GM21786 (cell line): ENCODE measurements at regions not wholly inside any gene's neighbourhood (a gene's known extent, or its start where the extent isn't known, plus 50 kb on each side); places are given as distances from the start of the nearest gene placed in this dataset.
"Not testable (repeated sequence)": the region's sequence is repeated elsewhere in the genome, so short reads cannot be mapped to it uniquely, and the experiment has no call there.

Experiments
- ATAC-seq: cut with Tn5 transposase; IDR thresholded peaks from one replicate; pipeline ENCODE4 v1.9.1; 2021; ENCODE audit not compliant: unreplicated experiment

DNA sequence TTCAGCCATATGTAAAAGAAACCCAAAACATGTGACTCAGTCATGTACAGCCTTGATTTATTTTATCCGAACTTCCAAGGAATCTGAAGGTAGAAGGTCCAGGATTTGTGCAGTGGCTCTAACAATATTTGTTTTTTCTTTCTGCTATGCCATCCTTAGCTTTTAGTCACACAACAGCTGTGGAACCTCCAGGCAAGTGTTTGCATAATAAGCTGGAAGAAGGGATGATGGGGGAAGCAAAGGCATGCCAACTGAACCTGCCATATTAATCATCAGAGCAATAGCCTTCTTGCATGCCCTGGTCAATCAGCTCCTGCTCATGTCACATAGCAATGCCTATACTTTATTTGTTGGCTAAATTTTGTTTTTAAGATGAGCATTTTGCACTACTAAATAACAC, 444.7 kb upstream of the ARPP21 start:
- no peak for ATAC-seq

DNA sequence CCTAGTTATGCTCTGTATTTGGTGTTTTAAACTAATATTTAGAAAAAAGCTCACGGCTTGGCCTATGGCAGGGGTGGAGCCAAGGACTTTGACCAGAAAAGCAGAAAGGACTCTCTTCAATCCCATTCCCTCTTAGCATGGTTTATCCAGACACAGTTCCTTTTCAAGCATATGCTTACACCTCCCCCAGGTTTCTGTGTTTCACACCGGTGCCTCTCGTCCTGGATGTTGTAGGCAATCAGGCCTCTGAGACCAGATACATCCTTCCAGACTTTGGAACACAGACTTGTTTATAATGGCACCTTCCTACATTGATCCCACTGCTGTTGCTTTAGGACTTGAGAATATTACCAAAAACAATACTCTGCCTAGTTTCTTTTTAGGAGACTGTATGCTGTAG, 440.5 kb upstream of the ARPP21 start:
- ATAC-seq = no peak

DNA sequence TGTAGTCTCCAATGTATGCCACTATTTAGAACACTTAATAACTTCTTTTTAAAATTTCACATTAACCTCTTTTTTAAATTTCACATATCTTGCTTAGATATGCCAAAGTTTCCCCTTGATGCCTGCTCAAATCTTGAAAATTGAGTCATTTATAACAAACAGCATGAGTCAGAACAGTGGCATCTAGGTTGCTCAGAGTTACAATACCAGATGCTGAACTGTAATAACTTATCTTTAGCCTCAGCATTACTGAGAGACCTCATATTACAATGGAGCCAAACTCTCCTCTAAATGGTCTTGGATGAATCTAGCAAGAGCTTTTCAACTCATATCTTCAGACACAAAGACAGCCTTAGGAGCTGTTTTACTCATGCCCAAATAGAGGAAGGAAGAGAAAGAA, 439.3 kb upstream of the ARPP21 start:
- ATAC-seq = no peak

DNA sequence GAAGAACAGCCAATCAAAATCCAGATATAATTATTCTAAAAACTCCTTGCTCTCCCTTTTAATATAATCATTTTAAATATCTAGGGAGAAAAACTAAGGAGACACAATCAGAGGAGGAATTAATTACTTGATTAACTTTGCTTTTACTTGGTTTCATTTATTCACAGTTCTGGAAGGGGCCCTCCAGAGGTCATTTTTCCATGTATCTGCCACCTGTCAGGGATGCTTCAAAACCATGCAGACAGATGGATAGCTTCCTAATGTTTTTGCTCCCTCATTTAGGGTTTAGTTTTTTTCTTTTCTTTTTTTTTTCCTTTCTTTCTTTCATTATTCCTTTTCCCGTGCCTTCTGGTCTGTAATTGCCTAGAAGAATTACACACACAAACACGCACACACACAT, 438.1 kb upstream of the ARPP21 start:
- ATAC-seq = no peak

DNA sequence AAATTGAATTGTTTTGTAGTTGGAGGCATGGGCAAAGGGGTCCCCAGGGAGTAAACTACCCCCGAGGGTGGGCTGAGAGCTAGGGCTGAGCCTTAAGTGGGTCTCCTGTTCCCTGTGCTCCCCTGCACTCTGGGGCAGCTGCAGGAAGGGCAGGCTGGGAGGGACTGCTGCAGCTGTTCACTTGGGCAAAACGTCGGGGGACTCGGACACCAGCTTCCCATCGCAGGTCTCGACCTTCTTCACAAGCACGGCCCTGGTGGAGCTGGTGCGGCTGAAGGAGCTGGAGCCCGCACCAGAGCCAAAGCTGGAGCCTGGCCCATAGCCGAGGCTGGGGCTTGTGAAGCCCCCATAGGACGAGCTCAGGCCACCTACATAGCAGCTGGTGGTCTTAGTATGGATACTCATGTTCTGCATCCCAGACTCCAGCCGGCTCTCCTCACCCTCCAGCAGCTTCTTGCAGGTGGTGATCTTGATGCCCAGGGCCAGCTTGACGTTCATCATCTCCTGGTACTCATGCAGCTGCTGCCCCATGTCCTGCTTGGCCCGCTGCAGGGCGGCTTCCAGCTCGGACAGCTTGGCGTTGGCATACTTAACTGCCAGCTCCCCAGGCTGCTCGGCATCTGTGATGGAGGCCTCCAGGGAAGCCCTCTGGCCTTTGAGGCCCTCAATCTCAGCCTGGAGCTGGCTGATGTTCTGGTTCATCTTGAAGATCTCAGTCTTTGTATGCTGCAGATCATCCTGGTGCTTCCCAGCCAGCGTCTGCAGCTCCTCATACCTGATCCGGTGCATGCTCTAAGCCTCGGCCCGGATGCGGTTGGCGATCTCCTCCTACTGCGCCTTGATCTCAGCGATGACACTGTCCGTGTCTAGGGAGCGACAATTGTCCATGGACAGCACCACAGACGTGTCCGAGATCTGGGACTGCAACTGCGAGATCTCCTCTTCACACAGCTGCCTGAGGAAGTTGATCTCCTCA, 423.5 kb upstream of the ARPP21 start:
- ATAC-seq = no peak

DNA sequence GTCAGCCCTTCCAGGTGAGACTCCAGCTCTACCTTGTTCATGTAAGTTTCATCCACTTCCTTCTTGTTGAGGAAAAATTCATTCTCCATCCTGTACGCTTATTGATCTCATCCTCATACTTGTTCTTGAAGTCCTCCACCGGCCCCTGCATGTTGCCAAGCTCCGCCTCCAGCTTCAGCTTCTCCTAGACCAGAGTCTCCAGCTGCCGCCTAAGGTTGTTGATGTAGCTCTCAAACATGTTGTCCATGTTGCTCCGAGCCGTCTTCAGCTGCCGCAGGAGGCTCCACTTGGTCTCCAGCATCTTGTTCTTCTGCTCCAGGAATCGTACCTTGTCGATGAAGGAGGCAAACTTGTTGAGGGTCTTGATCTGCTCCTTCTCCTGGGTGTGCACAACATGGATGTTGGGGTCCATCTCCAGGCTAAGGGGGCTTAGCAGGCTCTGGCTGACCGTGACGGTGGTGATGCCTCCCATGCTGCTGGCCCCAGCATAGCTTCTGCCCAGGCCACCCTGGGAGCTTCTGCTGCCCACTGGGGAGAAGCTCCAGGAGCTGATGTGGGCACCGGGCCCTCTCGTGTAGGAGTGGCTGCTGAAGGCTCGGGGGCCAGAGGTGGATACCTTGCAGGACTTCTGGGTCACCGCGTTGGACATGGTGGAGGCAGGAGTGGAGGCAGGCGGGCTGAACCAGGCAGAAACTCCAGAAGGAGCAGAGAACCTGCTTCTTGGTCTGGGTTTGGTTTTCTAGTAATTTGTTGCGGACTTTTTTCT, 422.6 kb upstream of the ARPP21 start:
- no peak for ATAC-seq

DNA sequence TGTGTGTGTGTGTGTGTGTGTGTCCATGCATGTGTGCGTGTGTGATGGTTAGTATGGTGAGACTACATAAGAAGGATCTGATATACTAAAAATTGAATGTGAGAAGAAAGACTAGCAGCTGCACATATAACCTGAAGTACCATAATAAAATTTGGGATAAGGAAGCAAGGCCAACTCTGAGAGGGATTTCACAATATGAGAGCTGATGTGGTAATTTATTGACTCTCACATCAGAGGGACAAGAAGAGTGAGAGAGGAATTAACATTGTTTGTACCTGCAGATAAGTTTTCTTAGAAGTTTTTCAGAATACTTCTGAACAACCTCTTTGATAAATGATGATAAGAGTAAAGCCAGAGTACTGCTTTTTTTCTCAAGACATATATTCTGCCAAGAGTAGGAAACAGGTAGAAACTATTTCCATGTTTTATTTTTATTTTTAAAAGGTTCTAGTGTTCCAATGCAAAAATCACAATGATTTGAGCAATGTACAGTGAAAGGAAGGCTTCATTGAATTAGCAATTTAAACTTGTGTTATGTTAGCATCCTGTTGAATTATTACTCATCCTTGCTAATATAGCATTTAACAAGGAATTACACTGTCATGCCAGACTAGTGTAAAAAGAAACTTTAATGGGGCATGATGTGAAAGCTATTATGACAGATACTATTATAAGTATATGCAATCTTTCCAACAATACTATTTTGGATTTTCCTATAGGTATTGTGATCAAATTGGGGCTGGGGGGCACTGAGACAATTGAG, 415.5 kb upstream of the ARPP21 start:
- ATAC-seq = no peak

DNA sequence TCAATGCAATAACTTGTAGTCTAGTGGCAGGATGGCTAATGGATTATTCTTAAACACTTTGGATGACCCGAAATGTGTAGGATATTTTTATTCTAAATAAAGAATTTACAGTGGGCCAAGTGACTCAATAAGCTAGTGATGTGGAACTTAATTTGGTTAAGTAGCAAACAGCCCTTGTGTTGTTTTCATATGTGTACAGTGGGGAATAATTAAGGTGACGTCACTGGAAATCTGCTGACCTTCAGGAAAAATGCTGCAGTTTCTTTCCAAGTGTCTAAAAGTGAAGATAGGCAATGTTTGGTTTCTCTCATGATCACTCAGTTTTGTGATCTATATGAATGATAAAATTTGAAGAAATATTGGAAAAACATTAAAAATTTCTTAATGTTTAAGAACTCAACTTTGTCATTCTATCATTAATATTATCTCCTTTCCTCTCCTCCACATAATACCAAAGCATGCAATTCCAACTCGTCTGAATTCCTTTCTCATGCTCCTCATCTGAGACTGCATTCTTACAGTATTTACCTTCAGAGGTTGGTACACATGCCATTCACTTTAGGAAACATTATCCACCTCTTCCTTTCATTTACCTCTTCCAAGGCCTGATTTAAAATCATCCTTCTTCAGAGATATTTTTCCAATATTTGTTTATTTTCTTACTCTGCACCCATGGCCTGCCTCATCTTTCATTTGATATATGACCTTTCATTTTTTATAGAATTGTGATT, 414.6 kb upstream of the ARPP21 start:
- ATAC-seq = no peak

DNA sequence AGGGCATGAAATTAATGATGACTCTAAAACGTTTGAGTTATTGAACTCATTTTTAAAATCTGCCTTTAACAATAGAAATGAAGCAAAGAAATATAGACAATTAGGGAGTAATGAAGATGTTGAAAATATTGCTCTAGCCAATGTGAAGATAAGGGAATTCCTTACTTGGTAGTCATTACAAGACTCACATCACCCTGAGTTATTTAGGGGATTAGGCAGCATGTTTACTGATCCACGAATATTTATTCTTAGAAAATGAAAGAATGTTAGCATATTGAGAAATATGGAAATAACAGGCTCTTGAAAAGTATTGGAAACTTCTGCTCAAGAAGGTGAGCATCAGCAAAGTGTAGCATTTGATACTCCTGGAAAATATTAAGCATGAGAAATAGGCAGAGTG, 398.1 kb upstream of the ARPP21 start:
- ATAC-seq = no peak

DNA sequence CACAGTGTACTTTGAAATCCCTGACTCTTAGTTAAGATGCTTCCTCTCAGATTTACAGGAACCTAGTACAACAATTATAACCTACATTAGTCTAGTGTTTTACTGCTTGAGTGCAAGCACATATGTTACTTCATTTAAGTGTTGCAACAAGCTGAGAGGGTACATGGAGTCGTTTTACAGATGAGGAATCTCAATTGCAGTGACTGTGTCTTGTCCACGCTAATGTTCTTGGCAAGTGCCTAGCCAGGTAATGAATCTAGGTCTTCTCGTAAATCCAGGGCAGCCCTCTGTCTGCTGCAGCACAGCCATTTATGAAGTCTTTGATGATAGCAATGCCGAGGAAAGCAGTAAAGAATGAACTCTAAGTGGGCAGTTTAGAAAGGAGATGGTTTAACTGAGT, 384.4 kb upstream of the ARPP21 start:
- no peak for ATAC-seq

DNA sequence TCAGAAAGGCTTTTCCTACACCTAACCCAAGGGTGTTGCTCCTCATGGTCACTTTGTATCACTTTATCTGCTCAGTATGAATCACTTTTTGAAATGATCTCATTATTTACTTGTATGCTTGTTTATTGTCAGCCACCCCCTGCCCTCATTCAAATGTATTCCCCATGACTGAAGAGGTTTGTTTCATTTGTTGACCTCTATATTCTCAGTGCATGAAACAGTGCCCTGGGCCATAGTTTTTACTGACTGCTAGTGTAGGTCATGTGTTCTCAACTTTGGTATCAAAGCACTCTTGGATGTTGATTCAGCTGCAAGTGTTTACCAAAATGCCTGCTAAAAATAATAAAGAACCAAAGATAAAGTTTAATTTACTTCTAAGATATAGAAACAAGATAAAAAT, 381.7 kb upstream of the ARPP21 start:
- no peak for ATAC-seq

DNA sequence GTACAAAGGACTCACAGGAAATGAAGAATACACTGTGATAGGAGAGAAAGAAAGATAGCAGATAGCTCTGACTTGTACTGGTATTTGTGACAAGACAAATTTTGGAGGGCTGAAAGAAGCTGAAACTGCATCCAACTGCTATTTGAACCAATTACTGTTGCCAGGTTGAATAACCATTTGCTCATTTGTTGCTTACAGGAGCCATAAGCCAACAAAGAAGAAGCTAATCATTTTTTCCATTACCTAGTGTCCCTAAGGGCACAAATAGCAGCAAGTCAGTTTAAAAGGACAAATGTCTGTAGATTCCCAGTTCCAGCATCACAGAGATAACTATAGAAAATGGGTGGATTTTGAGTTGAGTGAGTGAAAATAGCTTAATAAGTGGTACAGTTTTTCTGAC, 376.9 kb upstream of the ARPP21 start:
- ATAC-seq = no peak

DNA sequence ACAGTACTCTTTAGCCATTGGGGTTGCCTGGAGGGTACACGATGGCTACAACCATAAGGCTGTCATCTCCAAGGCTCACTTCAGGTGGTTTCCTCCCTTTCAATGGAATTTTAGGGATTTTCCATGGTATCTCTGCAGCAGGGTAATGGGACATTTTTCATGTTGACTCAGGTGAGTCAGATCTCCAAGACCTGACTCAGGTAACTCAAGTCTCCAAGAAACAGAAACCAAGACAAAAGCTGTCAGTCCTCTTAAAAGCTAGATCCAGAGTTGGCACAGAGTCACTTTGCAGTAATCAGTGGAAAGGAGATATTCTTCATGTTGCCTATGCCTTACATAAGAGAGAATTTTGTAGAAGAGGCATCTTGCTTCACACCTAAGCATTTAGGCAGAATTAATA, 375.8 kb upstream of the ARPP21 start:
- ATAC-seq = no peak

DNA sequence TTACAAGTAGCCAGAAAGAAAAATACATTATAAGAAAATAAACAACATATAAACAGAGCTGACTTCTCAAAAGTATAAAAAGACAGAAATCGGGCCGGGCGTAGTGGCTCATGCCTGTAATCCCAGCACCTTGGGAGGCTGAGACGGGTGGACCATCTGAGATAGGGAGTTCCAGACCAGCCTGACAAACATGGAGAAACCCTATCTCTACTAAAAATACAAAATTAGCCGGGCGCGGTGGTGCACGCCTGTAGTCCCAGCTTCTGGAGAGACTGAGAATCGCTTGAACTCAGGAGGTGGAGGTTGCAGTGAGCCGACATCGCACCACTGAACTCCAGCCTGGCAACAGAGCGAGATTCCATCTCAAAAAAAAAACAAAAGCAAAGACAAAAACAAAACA, 373.3 kb upstream of the ARPP21 start:
- ATAC-seq = not testable (repeated sequence)

DNA sequence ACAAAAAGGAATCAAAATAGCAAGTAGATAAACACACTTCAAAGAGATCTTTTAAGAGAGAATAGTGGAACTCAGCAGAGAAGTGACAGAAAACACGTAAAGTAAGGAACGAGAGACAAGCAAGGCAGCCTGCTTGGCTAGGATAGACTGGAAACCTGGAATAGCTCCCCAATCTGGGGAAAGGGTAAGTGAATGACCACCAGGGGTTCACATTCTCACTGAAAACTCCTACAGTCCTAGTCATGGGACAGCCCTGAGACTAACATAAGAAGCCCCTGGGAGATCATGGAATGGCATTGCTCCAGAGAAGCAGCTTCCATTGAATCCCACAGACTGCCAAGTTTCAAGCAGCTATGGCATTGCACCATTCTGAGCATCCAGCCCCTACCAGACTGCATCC, 363.6 kb upstream of the ARPP21 start:
- no peak for ATAC-seq

DNA sequence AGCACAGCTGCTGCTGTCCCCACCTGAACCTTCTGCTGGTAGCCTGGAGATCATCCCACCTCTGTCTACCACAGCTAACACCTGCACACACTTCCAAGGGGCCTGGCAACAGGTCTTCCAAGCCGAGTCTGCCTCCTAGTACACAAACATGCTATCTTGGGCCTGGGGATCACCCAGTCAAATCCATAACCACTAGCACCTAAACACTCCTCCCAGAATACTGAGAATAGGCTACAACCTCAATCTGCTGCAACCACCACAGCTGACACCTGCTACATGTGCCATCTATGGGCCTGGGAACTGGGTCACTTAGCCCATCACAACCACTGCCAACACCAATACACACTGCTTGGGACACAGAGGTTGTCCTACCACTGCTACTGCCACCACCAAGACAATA, 362.8 kb upstream of the ARPP21 start:
- no peak for ATAC-seq

DNA sequence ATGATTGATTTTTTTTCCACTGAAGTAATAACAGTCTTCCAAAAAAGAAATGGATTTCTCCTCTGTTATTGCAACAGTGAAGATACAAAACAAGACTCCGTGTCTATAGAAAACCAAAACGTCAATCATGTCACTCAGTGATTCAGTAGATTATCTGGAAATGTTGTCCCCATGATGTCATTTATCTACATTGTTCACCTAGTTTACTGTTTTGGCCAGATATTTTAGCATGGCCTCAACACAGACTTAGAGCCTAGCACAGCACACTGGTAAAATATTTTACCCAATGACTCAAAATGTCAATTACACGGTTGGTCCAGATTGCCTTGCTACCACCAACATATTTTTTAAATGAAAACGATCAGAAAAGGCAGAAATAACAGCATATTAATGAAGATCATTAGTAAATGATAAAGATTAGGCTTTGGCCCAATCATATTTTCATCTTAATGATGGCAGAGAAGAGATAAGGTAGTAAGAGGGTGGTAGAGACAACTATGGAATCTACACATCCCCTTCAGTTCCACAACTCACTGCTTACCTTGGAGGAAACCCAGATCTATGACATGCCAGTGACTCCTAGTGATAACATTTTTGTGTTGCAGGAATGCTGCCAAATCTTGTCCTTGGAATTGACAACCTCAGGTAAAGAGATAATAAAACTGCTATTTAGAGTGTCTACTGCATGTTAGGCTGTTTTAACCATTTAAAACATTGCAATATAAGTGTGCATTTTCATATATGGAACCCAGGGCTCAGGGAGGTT, 347.7 kb upstream of the ARPP21 start:
- ATAC-seq = no peak

DNA sequence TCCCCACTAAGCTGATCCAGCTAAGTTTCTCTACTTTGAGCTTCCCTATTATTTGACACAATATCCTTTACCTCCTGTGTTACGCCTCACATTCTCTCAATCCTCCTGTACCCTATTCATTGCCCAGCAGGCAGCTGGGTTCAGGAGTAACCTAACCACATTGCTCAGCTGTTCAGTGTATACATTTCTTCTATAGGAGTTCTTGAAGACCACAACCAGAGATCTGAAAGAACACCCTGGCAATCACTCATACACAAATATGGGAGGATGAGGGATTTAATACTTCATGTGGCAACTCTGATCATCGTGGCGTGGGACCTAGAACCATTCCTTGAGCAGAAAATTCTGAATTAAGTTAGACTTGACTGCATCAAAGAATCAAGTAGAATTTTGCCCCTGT, 346.8 kb upstream of the ARPP21 start:
- no peak for ATAC-seq

DNA sequence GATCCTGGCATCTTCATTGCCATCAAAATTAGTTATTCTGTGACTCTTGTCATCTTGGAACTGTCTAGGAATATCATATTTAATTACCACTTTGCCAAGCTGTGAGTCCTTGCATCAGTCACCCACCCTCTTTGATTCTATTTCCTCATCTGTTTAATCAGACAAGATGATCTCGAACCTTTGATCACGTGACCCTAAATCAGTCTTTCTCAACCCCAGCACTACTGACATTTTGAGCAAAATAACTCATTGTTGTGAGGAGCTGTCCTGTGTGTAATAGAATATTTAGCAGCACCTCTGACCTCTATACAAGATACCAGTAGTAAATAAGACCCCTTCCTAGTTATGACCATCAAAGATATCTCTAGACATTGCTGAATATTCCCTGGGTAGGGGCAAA, 343.4 kb upstream of the ARPP21 start:
- ATAC-seq = no peak

DNA sequence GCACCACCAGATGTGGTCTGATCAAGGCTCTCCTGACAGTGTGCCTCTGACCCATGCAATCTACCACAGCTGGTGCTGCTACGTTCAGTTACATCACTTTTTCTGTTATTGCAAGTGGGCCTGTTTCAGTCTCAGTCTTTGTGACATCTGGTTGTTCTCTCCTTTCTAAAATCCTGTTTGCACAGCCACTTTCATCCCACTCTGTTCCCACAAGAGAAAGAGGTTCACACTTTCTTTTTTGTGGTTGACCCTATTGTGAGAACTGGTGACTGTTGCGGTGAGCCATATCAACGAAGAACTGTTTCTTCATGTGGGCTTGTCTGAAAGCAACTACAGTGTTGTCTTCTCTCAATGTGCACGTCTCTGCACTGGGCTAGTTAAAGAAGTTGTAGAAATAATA, 342.8 kb upstream of the ARPP21 start:
- ATAC-seq = no peak
